ENCODE measurements at regions not wholly inside any gene's neighbourhood (a gene's known extent, or its start where the extent isn't known, plus 50 kb on each side); places are given as distances from the start of the nearest gene placed in this dataset.

DNA sequence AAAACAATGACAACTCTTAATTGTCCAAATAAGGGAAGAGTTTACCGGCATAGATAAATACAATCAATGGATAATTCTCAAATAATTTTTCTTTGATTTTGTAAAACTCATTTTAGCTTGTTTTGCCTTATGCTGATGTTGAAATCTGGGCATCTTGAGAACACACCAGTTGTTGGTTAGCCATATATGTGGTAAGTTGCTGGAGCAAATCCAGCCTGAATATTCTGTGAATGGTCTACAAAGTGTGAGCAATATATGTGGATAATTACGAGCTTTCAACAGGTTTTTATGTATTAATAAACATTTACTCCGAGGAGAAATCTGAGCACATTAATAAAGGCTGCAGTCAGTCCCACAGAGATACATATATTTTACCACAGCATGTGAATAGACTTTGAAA lies 423.6 kb downstream of the BCKDHB start:
- H3K36me3 Mint-ChIP-seq = no peaks in the 10 kb centered on the region
- peaks cover 11% of the 10 kb centered on the region for H3K4me1 Mint-ChIP-seq (ENCODE audit: unreplicated experiment)
- no peak overlapping the region for H3K4me3 Mint-ChIP-seq
- TF ChIP-seq, protein P1, sequence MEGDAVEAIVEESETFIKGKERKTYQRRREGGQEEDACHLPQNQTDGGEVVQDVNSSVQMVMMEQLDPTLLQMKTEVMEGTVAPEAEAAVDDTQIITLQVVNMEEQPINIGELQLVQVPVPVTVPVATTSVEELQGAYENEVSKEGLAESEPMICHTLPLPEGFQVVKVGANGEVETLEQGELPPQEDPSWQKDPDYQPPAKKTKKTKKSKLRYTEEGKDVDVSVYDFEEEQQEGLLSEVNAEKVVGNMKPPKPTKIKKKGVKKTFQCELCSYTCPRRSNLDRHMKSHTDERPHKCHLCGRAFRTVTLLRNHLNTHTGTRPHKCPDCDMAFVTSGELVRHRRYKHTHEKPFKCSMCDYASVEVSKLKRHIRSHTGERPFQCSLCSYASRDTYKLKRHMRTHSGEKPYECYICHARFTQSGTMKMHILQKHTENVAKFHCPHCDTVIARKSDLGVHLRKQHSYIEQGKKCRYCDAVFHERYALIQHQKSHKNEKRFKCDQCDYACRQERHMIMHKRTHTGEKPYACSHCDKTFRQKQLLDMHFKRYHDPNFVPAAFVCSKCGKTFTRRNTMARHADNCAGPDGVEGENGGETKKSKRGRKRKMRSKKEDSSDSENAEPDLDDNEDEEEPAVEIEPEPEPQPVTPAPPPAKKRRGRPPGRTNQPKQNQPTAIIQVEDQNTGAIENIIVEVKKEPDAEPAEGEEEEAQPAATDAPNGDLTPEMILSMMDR (conservative IDR thresholded peaks at IDR 0.05) = no peak
- no peak overlapping the region for H3K27ac Mint-ChIP-seq
- no peak for DNase-seq (ENCODE audit: extremely low spot score, unreplicated experiment)
- no peaks in the 10 kb centered on the region for H3K9me3 Mint-ChIP-seq
- no peaks in the 10 kb centered on the region for H3K27me3 Mint-ChIP-seq

DNA sequence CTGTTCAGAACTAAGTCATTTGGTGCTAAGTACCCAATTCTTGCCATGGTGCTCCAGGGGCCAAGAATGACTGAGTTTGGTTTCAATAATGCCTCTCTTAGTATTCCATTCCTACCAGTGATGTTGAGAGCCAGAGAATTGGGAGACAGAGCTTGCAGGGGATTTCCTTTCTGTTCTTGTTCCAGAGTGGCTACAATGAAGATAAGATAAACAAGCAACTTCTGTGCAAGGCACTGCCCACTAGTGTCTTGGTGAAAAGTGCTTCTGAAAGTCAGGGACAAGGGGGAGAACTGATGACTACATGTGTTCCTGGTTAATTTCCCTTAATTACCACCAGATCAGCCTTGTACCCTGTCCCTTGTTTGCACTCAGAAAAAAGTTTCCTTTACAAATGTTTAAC lies 421.6 kb downstream of the BCKDHB start:
- no peak for DNase-seq (ENCODE audit: extremely low spot score, unreplicated experiment)
- TF ChIP-seq, protein P1 (conservative IDR thresholded peaks at IDR 0.05) = no peak
- H3K4me1 Mint-ChIP-seq (ENCODE audit: unreplicated experiment) = peaks cover 19% of the 10 kb centered on the region
- no peak overlapping the region for H3K4me3 Mint-ChIP-seq
- no peaks in the 10 kb centered on the region for H3K27me3 Mint-ChIP-seq
- no peaks in the 10 kb centered on the region for H3K36me3 Mint-ChIP-seq
- H3K9me3 Mint-ChIP-seq = peaks cover 3% of the 10 kb centered on the region
- peak overlapping the region; percentile 6 for H3K27ac Mint-ChIP-seq

DNA sequence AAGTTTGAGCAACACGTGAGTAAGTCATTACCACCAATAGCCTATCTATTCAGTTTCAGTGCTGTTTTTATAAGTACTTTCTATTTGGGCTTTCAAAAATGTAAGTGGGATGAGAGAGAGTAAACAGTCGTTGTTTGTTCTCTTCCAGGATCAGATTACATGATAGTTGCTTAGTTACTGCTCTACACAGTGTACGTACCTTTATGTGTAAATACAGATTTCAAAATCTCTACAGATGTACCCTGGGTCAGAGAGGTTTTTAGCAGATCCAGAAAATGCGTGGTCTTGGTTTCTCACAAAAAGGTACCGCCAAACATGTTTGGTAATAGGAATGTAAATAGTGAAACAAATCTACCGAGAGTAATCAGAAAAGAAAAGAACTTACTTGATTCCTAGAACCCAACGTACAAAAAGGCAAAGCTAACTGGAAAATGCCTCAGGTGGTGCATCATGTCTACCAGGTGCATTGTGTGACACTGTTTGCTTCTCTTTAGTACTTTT lies 421.1 kb downstream of the BCKDHB start:
- TF ChIP-seq, protein P1 (conservative IDR thresholded peaks at IDR 0.05) = no peak
- H3K4me3 Mint-ChIP-seq = no peak overlapping the region
- H3K27me3 Mint-ChIP-seq = no peaks in the 10 kb centered on the region
- H3K9me3 Mint-ChIP-seq = peaks cover 3% of the 10 kb centered on the region
- H3K27ac Mint-ChIP-seq = peak overlapping the region; percentile 6
- DNase-seq (ENCODE audit: extremely low spot score, unreplicated experiment) = no peak
- H3K4me1 Mint-ChIP-seq (ENCODE audit: unreplicated experiment) = peaks cover 24% of the 10 kb centered on the region
- H3K36me3 Mint-ChIP-seq = no peaks in the 10 kb centered on the region

DNA sequence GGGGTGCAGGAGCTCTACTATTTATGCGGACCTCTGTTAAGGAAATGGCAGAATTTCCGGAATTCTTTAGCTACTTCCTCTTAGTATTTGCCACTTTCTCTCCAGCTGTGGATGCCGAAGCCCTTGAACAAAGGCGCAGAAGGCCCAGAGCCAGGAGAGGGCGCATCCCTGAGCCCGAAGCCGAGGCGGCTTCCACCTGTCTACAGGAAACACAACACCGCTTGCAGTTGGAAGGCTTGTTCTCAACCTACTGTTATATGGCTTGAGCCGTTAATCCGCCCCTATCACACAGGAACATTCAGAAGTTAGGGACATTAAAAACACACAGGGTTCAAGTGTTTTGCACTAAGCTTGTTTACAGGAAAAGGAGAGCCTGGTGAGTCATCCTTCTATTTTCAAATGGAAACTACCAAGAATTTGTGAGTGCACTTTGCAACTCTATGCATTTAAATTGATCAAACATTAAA lies 417.1 kb downstream of the BCKDHB start:
- peak overlapping the region; percentile 82 for H3K27ac Mint-ChIP-seq
- peak overlapping the region; percentile 82 for H3K4me3 Mint-ChIP-seq
- H3K9me3 Mint-ChIP-seq = peaks cover 3% of the 10 kb centered on the region
- TF ChIP-seq, protein P1 (conservative IDR thresholded peaks at IDR 0.05) = peak; percentile 43
- no peaks in the 10 kb centered on the region for H3K36me3 Mint-ChIP-seq
- no peak for DNase-seq (ENCODE audit: extremely low spot score, unreplicated experiment)
- peaks cover 26% of the 10 kb centered on the region for H3K4me1 Mint-ChIP-seq (ENCODE audit: unreplicated experiment)
- no peaks in the 10 kb centered on the region for H3K27me3 Mint-ChIP-seq

DNA sequence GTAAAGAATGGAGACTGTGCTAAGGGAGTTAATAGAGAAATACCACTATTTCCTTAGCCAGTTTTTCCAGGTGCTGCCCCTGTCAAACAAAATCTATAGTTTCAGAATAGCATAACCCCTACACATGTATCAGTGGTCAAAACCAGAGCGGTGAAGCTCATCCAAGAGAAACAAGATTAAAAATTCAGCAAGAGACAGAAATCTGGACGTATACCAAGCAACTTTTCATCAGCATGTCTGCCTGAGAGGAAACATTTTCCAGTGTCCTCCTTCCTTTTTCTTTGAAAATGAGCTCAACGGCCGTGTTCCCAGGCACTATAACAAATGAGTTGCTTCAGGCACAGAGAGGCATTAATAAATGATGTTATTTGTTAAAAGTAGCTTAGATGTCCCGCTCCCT lies 416.5 kb downstream of the BCKDHB start:
- Mint-ChIP-seq H3K4me3 (peak overlapping the region; percentile 82), H3K9me3 (peaks cover 3% of the 10 kb centered on the region), H3K4me1 (ENCODE audit: unreplicated experiment) (peaks cover 23% of the 10 kb centered on the region), H3K36me3 (no peaks in the 10 kb centered on the region), H3K27me3 (no peaks in the 10 kb centered on the region), H3K27ac (peak overlapping the region; percentile 82)
- TF ChIP-seq, protein P1 (conservative IDR thresholded peaks at IDR 0.05) = no peak
- DNase-seq (ENCODE audit: extremely low spot score, unreplicated experiment) = no peak

DNA sequence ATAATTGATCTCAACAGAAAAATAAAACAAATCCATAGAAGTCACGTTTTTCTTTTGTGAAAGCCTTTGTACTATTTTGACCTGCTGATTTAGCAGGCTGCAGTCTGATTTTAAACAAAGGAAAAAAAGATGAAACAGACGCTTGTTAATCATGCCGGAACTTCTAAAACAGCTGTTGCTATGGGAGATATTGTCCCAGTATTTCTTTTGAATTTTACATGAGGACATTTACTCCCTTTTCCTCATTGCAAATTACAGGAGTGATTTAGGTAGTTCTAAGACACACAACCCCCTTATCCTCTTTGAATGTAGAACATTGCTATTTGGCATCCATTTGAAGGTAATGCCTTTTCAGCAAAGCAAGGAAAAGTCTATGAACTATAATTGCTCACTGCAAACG lies 416.1 kb downstream of the BCKDHB start:
- Mint-ChIP-seq H3K36me3 (no peaks in the 10 kb centered on the region), H3K4me1 (ENCODE audit: unreplicated experiment) (peaks cover 19% of the 10 kb centered on the region), H3K27ac (peak overlapping the region; percentile 82), H3K27me3 (no peaks in the 10 kb centered on the region), H3K9me3 (peaks cover 3% of the 10 kb centered on the region), H3K4me3 (peak overlapping the region; percentile 82)
- DNase-seq (ENCODE audit: extremely low spot score, unreplicated experiment) = no peak
- TF ChIP-seq, protein P1 (conservative IDR thresholded peaks at IDR 0.05) = no peak
